ENCODE measurements at regions not wholly inside any gene's neighbourhood (a gene's known extent, or its start where the extent isn't known, plus 50 kb on each side); places are given as distances from the start of the nearest gene placed in this dataset.

GRCh38 chr18:45539491-45539891, 75.8 kb upstream of the SLC14A2 start:
- TF ChIP-seq CTCF (conservative IDR thresholded peaks at IDR 0.05; ENCODE audit: low read depth, low read length): no peak
- H3K4me3 ChIP-seq (ENCODE audit: low read length): no peak overlapping the region
- DNase-seq (ENCODE audit: low read depth): no peak

- TF ChIP-seq CTCF (conservative IDR thresholded peaks at IDR 0.05; ENCODE audit: low read depth, low read length): no peak
- no peak for DNase-seq (ENCODE audit: low read depth)
- no peak overlapping the region for H3K4me3 ChIP-seq (ENCODE audit: low read length)
Observed at GRCh38 chr18:45540125-45540524, 75.2 kb upstream of the SLC14A2 start.

- no peak for TF ChIP-seq CTCF (conservative IDR thresholded peaks at IDR 0.05; ENCODE audit: low read depth, low read length)
- no peak for DNase-seq (ENCODE audit: low read depth)
- no peak overlapping the region for H3K4me3 ChIP-seq (ENCODE audit: low read length)
Observed at GRCh38 chr18:45541421-45541820, 73.9 kb upstream of the SLC14A2 start.

GRCh38 chr18:45542043-45542442, 73.2 kb upstream of the SLC14A2 start:
- no peak for TF ChIP-seq CTCF (conservative IDR thresholded peaks at IDR 0.05; ENCODE audit: low read depth, low read length)

GRCh38 chr18:45547910-45548309, 67.4 kb upstream of the SLC14A2 start:
- TF ChIP-seq CTCF (conservative IDR thresholded peaks at IDR 0.05; ENCODE audit: low read depth, low read length): no peak
- no peak overlapping the region for H3K4me3 ChIP-seq (ENCODE audit: low read length)
- no peak for DNase-seq (ENCODE audit: low read depth)

More at GRCh38 chr18:45542043-45542442, 73.2 kb upstream of the SLC14A2 start:
- DNase-seq (ENCODE audit: low read depth): no peak
- H3K4me3 ChIP-seq (ENCODE audit: low read length): no peak overlapping the region

- TF ChIP-seq CTCF (conservative IDR thresholded peaks at IDR 0.05; ENCODE audit: low read depth, low read length): no peak
- DNase-seq (ENCODE audit: low read depth): no peak
- H3K4me3 ChIP-seq (ENCODE audit: low read length): no peak overlapping the region
Observed at GRCh38 chr18:45548614-45549013, 66.7 kb upstream of the SLC14A2 start.

- DNase-seq (ENCODE audit: low read depth): no peak
- no peak for TF ChIP-seq CTCF (conservative IDR thresholded peaks at IDR 0.05; ENCODE audit: low read depth, low read length)
- no peak overlapping the region for H3K4me3 ChIP-seq (ENCODE audit: low read length)
Observed at GRCh38 chr18:45549290-45549689, 66.0 kb upstream of the SLC14A2 start.
